T-helper 9 cell (primary cell): ENCODE measurements at regions not wholly inside any gene's neighbourhood (a gene's known extent, or its start where the extent isn't known, plus 50 kb on each side); places are given as distances from the start of the nearest gene placed in this dataset.

Experiments
- DNase-seq: peaks from one replicate; pipeline ENCODE4 v3.0.0-alpha.2; 2020

DNA sequence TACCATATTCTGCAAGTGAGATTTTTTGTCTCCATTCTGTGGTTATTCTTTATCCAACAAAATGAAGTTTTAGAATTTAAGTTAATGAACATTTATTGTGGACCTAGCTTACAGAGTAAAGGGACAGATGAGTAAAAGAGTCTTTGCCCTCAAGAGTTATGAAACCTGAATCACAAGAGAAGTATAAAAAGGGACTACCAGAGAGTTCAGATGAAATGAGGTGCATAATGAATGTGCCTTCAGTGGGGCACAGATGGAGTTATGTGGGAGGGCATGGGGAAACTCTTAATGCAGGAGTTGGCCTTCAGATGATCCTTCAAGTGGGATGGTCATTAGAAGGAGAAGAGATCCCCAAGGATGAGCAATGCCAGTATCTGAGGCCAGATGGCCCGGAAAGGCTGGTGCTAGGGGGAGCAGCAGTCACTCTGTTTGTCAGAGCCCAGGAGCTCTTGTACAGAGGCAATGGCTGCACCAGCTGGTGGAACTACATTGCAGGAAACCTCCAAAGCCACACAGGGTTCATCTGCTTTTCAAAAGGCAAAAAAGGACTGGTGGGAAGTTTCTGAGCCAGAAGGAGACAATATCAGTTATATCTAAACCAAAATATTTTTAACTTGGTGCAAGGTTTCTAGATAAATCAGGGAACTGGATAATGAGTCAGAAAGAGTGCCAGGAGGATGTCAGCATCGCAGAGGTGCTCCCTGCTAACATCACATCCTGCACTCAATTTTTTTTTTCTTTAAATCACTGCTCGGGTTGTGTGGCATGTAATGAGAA, 162.0 kb downstream of the KLF6 start:
- no peak for DNase-seq

DNA sequence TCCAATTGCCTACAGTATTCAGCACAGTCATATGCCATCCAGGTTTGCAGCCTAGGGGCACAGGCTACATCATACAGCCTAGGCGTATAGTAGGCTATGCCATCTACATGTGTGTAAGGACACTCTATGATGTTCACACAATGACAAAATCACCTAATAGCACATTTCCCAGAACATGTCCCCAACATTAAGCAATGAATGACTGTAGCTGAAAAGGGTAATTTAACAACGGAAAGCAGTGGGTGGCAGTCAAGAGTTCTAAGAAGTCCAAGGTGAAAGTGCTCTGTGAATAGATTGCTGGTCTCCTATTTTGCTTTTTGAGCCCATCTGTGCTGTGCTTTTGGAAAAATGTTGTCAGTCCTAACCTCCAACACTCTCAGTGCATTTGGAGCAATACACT, 162.6 kb downstream of the KLF6 start:
- DNase-seq: no peak

DNA sequence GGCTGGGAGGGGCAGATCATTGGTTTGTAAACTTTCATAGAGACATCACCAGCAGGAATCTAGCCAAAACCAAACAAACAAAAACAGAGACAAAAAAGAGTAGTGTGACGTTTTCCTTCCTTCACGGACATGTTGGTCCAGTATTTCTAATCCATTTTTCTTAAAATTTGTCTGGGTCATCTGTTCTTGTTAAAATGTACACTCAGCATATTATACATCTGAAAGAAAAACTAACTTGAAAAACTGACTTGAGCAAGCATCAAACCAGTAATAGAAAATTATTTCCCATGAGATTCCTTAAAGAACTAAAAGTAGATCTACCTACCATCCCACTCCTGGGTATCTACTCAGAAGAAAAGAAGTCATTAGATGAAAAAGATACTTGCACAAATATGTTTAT, 164.2 kb downstream of the KLF6 start:
- DNase-seq: no peak

DNA sequence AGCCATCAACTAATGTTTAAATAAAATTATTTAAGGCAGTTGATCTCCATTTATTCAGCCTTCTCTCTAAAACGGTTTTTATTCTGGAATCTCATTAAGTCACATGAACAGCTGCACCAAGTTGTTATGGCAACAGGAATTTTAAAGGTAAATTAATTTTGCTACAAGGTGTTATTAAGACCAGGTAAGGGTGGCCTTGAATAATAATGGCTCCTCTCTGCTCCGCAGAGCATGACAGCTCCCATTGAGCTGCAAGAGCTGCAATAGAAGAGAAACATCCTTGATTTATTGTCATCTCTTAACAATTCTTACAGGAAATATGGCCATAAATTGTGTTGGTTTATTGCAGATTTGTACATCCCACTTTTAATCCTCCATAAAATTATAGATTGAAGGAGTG, 165.8 kb downstream of the KLF6 start:
- DNase-seq: no peak

DNA sequence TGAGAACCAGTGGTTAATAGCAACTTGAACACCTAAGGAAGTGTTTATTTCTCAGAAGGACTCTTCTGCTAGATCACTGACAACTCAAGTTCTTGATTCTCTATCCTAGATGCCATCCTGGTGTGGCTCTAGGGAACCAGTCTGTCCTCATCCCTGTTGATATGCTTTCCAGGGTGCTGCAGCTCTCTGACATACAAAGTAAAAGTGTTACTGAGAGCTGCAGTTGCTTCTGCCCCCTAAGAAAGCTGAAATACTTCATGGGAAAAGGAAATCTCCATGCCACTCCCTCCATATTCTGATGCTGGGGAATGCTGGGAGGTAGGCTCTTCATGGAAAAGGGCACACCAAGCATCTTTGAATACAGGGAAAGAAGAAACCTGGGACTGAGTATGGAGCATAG, 168.1 kb downstream of the KLF6 start:
- no peak for DNase-seq

DNA sequence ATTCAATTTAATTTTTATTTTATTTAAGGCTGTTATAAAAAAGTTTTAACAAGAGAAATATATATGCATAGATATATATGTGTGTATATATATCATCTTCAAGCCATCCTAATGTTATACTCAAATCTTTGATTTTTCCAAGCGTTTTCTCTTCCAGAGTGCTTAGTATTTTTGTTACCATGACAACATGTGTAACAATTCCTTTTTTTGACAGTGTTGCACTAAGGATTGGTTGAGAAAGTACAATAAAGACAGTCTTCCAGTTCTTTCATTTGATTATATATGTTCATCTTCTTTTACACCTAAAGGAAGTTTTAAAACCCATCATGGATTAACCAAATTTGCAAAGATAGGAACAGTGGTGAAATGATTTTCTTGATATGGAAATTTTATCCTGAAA, 171.7 kb downstream of the KLF6 start:
- DNase-seq: no peak

DNA sequence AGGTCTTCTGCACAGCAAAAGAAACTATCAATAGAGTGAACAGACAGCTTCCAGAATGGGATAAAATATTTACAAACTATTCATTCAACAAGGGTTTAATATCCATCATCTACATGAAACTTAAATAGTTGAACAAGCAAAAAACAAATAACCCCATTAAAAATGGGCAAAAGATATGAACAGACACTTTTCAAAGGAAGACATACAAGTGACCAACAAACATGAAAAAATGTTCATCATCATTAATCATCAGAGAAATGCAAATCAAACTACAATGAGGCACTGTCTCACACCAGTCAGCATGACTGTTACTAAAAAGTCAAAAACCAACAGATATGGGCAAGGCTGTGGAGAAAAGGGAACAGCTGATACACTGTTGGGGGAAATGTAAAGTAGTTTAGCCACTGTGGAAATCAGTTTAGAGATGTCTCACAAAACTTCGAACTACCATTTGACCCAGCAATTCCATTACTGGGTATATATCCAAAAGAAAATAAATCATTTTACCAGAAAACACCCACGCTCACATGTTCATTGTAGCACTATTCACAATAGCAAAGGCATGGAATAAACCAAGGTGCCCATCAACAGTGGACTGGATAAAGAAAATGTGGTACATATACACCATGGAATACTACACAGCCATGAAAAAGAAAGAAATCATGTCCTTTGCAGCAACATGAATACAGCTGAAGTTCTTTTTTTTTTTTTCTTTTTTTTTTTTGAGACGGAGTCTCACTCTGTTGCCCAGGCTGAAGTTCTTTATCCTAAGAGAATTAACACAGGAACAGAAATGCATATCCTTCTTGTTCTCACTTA, 172.6 kb downstream of the KLF6 start:
- no peak for DNase-seq

DNA sequence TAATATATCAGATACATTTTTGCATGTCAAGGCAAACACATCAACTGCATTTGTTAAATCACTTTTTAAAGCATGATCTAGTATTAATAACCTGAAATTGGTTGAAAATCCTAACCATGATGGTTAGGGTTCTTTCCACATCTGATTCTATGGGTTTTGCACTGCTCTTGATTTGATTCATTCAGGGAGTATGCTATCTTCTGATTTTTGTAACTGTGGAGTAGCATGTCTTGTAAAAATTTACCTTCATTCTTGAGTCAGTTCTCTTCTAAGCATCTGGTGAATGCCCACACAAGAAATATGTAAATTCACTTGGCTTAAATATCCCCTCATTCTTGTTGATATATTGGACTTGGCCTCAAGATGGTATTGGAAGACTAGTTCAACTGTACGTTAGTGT, 178.7 kb downstream of the KLF6 start:
- no peak for DNase-seq

DNA sequence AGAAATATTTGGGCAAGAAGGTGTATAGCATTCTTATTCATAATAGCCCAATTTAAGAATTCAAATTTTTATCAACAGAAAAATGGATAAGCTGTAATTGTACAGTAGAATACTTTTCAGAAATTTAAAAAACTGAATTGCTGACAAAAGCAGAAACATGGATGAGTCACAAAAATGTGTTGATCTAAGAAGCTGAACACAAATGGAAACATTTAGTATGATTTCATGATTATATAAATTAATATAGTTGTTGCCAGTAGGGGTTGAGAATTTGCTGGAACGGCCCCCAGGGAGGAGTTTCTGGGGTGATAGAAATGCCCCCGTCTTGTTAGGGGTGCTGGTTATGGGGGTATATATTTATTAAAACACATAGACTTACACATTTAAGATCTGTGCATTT, 179.1 kb downstream of the KLF6 start:
- DNase-seq: no peak

DNA sequence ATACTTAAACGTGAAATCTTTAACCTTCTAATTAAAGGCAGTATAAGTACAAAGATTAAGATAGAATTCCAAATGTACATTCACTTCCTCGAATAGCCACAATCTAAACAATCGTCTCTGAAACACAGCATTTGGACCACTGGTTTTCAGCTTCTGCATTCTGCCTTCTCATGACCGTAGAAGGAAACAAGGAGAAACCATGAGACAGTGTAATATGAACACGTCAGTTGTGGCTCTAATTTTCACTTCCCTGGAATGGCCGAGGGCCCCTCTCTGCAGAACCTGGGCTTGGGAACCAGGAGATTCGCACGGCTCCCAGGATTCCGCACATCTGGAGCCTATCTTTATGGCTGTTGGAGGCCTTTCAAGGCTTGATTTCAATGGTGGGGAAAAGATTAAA, 189.3 kb downstream of the KLF6 start:
- no peak for DNase-seq

DNA sequence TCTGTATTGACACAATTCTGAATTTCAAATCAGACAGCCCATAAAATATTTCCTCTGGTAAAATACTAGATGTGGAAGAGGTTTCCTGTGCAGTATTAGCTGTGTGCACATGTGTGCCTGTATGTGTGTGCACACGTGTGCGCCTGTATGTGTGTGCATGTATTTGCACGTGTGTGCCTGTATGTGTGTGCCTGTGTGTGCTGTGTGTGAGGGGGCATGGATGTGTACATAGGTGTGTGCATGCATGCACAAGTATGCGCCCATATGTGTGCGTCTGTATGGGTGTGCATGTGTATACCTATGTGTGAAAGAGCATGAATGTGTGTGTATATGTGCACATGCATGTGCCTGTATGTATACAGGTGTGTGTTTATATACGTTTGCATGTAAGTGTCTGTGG, 191.4 kb downstream of the KLF6 start:
- no peak for DNase-seq

DNA sequence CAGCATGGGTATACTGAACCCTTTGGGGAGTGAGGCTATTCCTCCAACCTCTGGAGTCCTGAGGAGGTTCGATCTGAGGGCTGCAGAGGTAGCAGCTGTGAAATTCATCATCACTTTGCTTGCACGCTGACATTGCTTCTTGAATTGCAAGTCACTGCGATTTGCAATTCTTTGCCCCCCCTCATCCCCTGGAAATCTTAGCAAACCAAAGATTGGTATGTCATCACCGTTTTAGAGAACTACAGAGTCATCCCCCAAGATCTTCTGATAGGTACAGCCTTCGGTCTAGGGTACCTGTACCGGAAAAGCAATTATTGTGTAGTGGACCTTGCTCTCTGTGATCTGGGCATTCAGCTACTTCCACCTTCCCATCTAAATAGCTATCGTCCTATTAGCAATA, 192.6 kb downstream of the KLF6 start:
- no peak for DNase-seq

DNA sequence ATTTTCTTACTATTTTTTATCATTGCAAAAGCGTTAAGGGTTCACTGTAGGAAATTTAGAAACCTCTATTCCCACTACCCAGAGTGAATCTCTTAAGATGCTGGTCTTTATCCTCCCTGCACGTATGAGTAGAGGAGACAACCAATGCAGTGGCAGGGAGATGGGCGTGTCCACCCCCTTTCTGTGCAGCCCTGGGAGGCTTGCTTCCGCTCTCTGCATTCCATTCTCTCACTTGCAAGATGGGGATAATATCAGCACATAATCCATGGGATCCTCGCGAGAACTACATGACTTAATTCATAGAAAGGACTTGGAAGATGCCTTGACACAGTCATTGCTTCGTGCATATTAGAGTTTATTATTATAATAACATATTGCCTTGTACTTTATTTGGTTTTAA, 196.2 kb downstream of the KLF6 start:
- DNase-seq: no peak

DNA sequence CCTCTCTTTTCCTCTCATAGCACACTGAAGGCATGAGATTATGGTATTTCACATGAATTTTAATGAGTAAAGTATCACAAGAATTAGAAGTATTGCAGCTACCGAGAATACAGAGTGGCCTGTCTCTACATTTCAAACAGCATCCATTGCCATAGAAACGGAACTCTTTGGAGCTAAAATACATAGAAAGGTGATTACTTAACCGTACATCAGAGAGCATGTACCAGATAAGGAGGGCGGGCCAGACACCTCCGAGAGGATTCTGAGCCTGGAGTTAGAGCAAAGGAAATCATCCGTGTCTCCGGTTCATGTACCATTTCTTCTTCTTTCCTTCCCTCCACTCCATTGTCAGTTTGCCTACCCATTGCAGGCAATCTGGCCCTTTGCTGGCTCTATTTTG, 196.7 kb downstream of the KLF6 start:
- no peak for DNase-seq

DNA sequence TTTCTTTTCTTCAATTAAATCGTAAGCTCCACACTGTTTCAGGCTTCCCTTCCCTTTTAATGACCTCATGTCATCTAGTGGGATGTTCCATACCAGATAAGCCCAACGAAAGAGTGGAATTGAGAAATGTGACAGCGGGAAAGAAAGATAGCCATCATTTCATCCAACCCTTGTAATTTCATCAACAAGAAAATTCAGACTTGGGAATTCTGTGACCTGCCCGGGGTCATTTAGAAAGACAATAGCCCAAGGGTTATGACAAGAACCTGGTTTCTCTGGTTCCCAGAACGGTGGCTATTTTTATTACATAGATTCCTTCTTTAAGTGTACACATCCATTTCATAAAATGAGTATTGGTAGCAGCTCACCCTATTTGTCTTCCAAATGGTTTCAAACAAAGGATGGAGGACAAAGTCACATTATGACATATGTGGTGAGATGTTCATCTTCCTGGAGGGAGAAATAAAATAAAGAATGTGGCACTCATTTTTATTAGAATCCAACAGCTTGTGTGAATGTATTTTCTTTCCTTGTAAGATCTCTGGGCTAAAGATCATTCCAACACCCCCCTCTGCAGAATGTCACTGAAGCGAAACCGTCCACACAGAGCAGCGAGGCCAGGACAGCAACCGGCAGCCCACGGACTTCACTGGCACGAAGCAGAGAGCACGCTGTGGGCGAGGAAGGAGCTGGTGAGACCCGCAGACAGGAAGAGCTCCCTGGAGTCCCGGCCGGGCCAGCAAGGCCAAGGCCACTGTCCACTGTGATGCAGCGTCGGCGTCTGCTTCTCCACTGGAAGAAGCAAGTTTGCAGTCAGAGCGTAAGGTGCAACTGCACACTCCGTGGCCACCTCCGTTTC, 199.9 kb downstream of the KLF6 start:
- no peak for DNase-seq

DNA sequence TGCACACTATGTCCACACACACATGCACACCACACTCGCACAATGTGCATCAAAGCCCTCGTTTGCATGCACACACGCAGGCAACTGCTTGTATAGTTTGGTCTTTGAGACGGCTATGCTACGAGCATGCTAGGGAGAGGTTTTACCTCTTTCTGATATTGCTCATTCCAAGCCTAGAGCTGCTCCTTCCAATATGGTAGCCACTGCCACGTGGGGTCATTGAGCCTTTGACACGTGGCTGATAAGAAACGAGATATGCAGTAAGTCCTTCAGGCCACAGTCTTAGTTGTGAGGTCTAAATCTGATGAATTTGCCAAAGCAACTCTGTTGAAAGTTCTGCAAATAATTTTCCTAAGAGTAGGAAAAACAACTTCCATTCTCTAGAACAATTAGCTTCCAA, 204.4 kb downstream of the KLF6 start:
- no peak for DNase-seq

DNA sequence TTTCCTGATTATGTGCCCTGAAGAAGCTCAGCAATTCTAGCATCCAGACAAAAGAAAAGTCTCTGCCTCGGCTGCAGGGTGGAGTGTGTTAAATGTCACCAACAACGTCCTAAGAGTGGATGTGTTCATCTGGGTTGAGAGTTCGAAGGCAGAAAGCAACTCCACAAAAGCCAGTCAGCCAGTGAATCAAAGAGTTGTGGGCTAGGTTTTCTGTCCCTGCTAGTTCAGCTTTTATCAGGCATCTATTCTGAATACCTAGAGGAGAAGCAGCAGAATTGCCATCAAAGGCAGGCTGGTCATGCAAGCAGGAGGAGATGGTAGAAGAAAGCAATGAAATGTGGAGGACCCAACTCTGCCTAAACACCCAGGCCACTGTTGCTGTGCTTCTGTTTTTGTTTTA, 205.2 kb downstream of the KLF6 start:
- no peak for DNase-seq

DNA sequence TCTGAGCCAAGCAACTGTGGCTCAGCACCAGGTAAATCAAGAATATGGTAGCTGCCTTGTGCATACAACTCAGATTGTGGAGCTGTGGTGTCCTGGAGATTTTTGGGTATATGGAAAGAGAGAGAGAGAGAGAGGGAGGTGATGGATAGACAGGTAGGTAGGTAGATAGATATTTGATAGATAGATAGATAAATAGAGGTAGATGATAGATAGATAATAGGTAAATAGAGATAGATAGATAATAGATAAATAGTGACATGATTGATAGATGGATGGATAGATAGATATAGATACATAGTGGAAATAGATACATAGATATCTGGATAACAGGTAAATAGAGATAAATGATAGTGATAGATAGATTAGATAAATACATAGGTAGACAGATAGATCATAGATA, 206.3 kb downstream of the KLF6 start:
- DNase-seq: no peak

DNA sequence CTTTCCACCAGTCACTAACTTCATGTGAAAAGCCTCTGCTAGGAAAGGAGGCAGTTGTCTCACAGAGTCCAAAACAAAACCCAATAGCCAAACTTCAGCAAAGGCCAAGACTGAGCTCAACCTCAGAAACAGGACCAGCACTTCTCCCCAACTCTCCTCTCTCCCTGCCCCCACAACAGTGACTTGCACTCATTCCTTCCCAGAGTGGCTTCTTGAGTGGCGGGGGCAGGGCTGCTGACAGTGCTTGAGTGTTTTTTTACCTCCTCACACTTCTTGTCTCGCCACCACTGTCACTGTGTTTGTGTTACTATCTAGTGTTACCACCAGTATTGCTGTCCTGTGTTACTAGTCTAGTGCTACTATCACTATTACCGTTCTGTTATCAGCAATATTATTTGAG, 206.8 kb downstream of the KLF6 start:
- no peak for DNase-seq

DNA sequence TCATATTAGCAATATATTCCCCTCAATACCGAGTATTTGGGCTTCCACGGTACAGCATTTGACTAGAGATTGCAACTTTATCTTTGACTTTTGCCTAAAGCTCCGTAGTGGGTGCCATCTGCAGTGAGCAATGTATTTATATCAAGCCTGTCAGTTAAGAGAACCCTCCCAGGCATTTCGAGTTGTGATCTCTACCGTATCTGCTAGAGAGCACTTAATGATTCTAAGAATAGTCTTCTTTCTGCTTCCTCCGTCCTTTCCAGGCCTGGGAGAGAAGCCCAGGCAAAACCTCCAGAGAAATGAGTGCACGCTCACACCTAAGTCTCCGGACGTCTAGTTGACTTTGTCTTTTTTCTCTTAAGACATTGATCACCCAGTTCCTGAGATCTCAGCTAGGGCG, 210.6 kb downstream of the KLF6 start:
- no peak for DNase-seq

DNA sequence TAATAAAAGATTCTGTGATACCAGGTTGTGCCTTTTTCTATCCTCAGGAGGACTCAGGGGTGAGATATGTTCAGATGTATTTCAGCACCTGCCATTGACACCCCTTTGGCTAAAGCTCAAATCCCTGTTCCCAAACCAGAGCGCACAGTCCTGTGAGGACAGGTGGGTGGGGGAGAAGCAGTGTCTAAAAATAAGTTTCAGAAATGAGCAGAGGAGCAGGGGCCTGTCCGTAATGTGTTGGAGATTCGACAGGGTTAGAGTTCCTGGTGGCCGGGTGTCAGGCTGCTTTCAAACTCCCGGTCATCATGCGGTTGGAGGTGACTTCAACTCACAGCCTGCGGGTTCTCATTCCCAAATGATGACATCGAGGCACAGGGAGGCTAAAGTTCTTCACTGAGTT, 211.5 kb downstream of the KLF6 start:
- DNase-seq: no peak

DNA sequence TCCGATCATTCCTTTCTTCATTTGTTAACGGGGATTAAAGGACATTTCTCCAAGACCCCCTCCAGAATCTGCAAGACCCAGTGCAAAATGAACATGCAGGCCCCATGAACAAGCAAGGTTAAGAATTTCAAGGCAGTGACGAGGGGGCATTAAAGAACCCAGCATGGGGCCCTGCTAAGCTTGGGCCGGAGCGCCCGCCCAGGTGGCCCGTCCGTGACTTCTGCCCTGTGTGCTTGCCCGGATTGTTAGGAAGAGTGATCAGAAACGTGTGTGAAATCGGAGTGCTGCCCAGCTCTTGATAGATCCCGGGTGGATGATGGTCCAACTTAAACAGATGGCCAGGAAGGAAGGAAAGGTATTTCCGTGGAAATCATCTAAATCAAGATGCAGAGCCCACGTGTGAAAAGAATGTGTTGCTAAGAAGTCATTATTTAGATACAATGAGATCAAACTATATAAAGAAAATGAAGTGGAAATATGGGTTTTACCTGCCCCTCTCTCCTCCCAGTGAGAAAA, 213.6 kb downstream of the KLF6 start:
- no peak for DNase-seq

DNA sequence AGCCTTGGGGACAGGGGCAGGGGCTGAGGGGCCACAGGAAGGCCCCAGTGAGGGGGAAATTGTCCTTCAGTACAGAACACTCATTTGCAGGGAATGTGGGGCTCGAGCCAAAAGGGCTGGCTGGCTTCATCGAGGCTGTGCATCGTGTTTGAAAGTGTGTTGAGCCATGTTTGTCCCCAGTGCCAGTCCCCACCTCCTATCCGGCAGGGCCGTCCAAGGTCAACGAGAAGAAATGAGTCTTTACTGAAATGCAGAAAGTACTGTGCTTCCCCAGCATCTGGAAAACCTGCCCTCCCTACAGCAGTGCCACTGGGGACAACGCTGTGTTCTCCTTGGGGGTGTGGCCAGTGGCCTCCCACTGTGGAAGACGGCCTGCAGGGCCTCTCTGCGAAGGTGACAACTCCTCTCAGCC, 214.1 kb downstream of the KLF6 start:
- DNase-seq: no peak
